NB4 (cell line): ENCODE measurements at regions not wholly inside any gene's neighbourhood (a gene's known extent, or its start where the extent isn't known, plus 50 kb on each side); places are given as distances from the start of the nearest gene placed in this dataset.

Experiments used
- DNase-seq: peaks from one replicate; pipeline ENCODE4 v3.0.0; 2010; ENCODE audit warnings: low read depth
- H3K4me3 ChIP-seq: one replicate; pipeline ENCODE4 v1.5.1; 2011; ENCODE audit warnings: mild to moderate bottlenecking, low read depth, low read length, moderate library complexity
- MYC ChIP-seq: IDR thresholded peaks from 2 replicates; pipeline ENCODE4 v1.6.1; 2011; ENCODE audit warnings: low read depth, low read length
- POLR2A ChIP-seq: IDR thresholded peaks from 2 replicates; pipeline ENCODE4 v1.6.1; 2011; ENCODE audit warnings: mild to moderate bottlenecking; ENCODE audit not compliant: insufficient read length; ENCODE audit errors: extremely low read depth
- TF ChIP-seq, protein P1 (sequence below): IDR thresholded peaks from 2 replicates; pipeline ENCODE4 v1.6.1; 2011; ENCODE audit warnings: low read depth, low read length
- TF ChIP-seq, protein P2 (sequence below): IDR thresholded peaks from one replicate; pipeline ENCODE4 v1.5.1; 2012; ENCODE audit warnings: low read depth, low read length

DNA sequence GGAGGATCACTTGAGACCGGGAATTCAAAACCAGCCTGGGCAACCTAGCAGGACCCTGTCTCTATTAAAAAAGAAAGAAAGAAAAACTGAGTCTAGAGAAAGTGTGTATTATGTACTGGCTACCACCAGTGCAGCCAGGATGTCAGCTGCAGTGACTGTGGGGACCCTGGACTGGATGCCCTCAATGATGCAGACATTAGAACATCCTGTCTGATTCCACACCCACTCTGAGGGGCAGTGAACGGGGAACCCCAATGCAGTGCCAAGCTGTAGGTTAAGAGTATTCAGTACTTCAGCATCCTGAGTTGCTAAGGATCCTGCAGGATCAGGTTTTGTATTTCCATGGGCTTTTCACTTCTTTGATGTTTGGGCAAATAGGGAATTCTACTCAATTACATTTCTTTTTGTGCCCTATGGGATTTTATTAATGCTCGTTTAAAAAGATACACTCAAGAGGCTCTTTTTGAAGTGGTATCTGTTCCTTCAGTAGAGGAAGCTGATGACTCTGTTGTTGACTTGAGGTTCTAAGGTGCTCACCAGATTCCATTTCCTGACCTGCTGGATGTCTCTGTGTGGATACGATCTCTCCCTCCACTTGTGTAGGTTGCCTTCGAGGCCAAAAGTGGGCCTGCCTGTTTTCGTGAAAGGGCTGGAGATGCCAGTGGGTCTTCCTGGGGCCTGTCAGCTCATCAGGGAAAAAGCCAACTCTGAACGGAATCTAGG is 85.9 kb upstream of the CLCN4 start:
- H3K4me3 ChIP-seq: no peak overlapping the region
- TF ChIP-seq, protein P1, sequence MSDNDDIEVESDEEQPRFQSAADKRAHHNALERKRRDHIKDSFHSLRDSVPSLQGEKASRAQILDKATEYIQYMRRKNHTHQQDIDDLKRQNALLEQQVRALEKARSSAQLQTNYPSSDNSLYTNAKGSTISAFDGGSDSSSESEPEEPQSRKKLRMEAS: no peak
- TF ChIP-seq MYC: no peak
- no peak for TF ChIP-seq POLR2A
- TF ChIP-seq, protein P2, sequence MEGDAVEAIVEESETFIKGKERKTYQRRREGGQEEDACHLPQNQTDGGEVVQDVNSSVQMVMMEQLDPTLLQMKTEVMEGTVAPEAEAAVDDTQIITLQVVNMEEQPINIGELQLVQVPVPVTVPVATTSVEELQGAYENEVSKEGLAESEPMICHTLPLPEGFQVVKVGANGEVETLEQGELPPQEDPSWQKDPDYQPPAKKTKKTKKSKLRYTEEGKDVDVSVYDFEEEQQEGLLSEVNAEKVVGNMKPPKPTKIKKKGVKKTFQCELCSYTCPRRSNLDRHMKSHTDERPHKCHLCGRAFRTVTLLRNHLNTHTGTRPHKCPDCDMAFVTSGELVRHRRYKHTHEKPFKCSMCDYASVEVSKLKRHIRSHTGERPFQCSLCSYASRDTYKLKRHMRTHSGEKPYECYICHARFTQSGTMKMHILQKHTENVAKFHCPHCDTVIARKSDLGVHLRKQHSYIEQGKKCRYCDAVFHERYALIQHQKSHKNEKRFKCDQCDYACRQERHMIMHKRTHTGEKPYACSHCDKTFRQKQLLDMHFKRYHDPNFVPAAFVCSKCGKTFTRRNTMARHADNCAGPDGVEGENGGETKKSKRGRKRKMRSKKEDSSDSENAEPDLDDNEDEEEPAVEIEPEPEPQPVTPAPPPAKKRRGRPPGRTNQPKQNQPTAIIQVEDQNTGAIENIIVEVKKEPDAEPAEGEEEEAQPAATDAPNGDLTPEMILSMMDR: no peak
- DNase-seq: no peak

DNA sequence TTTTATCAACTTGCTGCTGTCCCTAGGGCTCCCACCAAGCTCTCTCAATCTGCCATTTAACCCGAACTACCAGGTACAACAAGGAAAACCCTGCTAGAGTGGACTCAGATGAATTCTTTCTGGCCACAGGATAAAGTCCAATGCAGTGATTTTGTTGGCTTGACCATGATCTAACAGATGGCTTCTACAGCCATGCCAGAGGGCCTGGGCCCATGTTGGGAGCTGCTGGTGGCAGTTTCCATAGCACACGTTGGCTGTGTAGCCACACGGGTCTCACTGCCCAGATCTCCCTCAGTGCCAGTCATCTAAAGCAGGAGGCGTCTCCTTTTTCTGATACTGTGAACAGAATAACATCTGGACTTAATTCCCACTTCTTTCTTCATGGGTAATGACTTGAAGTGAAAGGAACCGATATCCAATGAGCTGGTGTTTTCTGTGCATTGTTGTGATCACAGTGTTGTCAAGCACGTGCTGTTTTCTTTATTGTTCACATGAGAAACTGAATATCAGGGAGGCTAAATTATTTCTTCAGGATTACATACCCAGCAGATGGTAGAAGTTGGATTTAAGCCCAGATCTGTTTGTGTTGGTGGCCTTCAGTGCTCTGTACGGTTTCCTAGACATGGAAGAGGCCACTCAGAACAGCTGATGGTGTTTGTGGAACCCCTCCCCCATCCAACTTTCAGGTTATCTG is 85.2 kb upstream of the CLCN4 start:
- no peak for DNase-seq
- H3K4me3 ChIP-seq: no peak overlapping the region
- TF ChIP-seq, protein P2: no peak
- TF ChIP-seq, protein P1: no peak
- TF ChIP-seq MYC (no peak), POLR2A (no peak)

DNA sequence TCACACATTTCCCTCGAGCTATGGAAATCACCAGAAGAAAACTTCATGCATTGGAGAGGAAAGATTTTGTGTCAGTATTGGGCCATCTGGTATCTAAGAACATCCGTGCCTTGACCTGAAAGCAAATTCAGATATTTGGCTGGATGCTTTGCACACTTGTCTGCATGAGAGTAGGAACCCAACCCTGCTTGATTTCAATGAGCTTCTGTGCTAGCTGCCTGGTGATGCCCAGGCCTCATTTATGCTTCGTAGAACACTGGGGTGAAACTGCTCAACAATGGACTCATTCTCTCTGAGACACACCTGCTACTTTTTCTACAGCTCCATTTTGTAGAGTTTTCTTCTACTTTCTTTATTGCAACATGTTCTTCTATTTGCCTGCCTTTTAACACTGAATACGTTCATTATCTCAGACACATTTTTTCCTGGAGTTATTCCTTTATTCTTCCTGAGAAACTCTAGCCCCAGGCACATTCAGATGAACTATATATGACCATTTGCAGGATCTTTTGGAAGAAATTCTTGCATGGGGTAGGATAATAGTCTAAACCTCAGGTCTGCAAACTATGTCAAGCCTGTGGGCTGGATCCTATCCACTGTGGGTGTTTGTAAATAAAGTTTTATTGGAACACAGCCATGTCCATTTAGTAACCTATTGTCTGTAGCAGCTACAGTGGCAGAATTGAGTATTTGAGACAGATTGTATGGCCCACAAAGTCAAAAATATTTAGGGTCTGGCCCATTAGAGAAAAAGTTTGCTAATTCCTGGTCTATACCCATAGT is 83.8 kb upstream of the CLCN4 start:
- no peak overlapping the region for H3K4me3 ChIP-seq
- no peak for TF ChIP-seq POLR2A
- TF ChIP-seq, protein P2: no peak
- TF ChIP-seq, protein P1: no peak
- no peak for TF ChIP-seq MYC
- DNase-seq: no peak

DNA sequence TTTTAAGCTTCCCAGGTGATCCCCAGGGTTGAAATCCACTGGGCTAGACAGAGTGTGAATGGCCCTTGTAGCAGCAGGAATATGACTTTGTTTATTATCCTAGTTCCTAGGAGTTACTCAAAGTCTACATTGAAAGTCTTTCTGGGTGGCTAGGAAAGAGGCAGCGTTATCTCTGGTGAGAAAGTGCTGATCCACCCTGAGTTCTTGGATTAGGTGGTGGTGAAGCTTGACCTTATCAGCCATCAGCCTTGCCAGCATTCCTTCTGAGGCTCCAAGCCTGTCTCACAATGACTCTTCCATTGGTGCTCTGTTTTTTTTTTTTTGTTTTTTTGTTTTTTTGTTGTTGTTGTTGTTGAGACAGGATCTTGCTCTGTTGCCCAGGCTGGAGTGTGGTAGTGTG is 83.1 kb upstream of the CLCN4 start:
- H3K4me3 ChIP-seq: no peak overlapping the region
- DNase-seq: no peak
- TF ChIP-seq POLR2A (no peak), MYC (no peak)
- TF ChIP-seq, protein P2: no peak
- TF ChIP-seq, protein P1: no peak

DNA sequence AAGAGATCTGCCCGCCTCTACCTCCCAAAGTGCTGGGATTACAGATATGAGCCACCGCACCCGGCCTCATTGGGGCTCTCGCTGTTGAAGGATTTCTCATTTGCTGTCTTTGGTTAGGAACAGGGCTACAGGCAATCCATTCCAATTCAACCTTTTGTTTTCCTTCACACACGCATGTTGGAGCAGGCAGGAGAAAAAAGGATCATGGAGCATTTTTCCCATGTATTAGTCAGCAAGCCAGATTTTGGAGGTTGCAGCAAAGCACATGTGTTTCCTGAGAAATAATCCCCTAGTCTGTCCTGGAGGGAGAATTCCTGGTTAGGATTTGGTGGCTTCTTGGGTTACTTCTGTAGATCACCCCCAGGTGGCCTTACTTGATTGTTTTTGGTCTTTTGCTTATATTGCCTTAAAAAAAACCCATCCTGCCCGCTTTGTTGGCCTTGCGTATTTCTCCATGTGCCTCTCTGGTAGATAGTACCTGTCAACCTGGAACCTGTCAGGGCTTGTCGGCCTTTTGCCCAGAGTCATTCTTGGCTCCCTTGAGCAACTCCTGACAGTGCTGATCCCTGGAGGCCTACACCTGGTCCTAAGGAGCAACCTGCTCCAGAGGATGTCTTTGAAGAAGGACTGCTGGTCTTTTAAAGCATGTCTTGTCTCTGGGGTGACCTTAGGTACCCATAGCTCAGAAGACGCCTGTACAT is 82.4 kb upstream of the CLCN4 start:
- no peak overlapping the region for H3K4me3 ChIP-seq
- no peak for TF ChIP-seq MYC
- no peak for DNase-seq
